ENCODE measurements at regions not wholly inside any gene's neighbourhood (a gene's known extent, or its start where the extent isn't known, plus 50 kb on each side); places are given as distances from the start of the nearest gene placed in this dataset.

DNA sequence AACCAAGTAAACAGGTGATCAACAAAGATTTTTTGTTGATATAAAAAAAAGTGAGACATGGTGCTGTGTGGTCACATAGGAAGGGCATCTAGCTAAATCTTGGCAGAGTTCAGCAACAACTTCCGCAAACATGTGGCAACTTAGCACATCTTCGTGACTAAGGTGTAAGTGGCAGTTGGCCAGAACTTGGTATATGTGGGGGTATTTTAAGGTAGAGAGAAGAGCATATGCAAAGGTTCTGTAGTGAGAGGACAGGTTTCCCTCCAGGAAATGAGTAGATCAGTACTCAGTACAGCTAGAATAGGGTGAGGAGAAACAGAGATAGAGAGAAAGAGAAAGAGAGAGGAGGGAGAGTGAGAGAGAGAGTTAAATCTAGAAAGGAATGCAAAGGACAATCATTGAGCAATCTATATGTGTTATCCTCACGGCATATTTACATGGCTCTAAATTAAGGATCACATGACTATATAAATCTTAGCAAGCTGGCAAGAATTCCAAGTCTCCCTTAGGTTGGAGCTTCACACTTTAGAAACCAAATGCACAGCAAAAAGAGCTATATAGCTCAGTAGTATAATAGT is 227.7 kb upstream of the HMGA2 start:
- TF ChIP-seq FOXA2 (IDR thresholded peaks at IDR 0.05) (no peak), NR2F2 (IDR thresholded peaks at IDR 0.05) (no peak), SP1 (IDR thresholded peaks at IDR 0.05) (no peak), EGR1 (IDR thresholded peaks at IDR 0.05; ENCODE audit: low read depth in 2 of 2) (no peak), RXRA (IDR thresholded peaks at IDR 0.05) (no peak), HNF4A (conservative IDR thresholded peaks at IDR 0.05) (no peak), GABPA (IDR thresholded peaks at IDR 0.05 in 1 of 2, conservative IDR thresholded peaks at IDR 0.05 in 1 of 2) (no peak), RAD21 (IDR thresholded peaks at IDR 0.05) (no peak), FOXA1 (IDR thresholded peaks at IDR 0.05) (no peak), TAF1 (conservative IDR thresholded peaks at IDR 0.05) (no peak), YY1 (IDR thresholded peaks at IDR 0.05) (no peak), JUND (IDR thresholded peaks at IDR 0.05) (no peak), HNF4G (IDR thresholded peaks at IDR 0.05) (no peak)
- TF ChIP-seq, protein P1, sequence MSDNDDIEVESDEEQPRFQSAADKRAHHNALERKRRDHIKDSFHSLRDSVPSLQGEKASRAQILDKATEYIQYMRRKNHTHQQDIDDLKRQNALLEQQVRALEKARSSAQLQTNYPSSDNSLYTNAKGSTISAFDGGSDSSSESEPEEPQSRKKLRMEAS (IDR thresholded peaks at IDR 0.05), result no peak
- TF ChIP-seq, protein P2, sequence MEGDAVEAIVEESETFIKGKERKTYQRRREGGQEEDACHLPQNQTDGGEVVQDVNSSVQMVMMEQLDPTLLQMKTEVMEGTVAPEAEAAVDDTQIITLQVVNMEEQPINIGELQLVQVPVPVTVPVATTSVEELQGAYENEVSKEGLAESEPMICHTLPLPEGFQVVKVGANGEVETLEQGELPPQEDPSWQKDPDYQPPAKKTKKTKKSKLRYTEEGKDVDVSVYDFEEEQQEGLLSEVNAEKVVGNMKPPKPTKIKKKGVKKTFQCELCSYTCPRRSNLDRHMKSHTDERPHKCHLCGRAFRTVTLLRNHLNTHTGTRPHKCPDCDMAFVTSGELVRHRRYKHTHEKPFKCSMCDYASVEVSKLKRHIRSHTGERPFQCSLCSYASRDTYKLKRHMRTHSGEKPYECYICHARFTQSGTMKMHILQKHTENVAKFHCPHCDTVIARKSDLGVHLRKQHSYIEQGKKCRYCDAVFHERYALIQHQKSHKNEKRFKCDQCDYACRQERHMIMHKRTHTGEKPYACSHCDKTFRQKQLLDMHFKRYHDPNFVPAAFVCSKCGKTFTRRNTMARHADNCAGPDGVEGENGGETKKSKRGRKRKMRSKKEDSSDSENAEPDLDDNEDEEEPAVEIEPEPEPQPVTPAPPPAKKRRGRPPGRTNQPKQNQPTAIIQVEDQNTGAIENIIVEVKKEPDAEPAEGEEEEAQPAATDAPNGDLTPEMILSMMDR (IDR thresholded peaks at IDR 0.05; ENCODE audit: low read depth, low read length, missing input control), result no peak
- TF ChIP-seq, protein P3, sequence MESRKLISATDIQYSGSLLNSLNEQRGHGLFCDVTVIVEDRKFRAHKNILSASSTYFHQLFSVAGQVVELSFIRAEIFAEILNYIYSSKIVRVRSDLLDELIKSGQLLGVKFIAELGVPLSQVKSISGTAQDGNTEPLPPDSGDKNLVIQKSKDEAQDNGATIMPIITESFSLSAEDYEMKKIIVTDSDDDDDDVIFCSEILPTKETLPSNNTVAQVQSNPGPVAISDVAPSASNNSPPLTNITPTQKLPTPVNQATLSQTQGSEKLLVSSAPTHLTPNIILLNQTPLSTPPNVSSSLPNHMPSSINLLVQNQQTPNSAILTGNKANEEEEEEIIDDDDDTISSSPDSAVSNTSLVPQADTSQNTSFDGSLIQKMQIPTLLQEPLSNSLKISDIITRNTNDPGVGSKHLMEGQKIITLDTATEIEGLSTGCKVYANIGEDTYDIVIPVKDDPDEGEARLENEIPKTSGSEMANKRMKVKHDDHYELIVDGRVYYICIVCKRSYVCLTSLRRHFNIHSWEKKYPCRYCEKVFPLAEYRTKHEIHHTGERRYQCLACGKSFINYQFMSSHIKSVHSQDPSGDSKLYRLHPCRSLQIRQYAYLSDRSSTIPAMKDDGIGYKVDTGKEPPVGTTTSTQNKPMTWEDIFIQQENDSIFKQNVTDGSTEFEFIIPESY (IDR thresholded peaks at IDR 0.05), result no peak
- TF ChIP-seq, protein P4, sequence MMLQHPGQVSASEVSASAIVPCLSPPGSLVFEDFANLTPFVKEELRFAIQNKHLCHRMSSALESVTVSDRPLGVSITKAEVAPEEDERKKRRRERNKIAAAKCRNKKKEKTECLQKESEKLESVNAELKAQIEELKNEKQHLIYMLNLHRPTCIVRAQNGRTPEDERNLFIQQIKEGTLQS (IDR thresholded peaks at IDR 0.05), result no peak
- TF ChIP-seq, protein P5, sequence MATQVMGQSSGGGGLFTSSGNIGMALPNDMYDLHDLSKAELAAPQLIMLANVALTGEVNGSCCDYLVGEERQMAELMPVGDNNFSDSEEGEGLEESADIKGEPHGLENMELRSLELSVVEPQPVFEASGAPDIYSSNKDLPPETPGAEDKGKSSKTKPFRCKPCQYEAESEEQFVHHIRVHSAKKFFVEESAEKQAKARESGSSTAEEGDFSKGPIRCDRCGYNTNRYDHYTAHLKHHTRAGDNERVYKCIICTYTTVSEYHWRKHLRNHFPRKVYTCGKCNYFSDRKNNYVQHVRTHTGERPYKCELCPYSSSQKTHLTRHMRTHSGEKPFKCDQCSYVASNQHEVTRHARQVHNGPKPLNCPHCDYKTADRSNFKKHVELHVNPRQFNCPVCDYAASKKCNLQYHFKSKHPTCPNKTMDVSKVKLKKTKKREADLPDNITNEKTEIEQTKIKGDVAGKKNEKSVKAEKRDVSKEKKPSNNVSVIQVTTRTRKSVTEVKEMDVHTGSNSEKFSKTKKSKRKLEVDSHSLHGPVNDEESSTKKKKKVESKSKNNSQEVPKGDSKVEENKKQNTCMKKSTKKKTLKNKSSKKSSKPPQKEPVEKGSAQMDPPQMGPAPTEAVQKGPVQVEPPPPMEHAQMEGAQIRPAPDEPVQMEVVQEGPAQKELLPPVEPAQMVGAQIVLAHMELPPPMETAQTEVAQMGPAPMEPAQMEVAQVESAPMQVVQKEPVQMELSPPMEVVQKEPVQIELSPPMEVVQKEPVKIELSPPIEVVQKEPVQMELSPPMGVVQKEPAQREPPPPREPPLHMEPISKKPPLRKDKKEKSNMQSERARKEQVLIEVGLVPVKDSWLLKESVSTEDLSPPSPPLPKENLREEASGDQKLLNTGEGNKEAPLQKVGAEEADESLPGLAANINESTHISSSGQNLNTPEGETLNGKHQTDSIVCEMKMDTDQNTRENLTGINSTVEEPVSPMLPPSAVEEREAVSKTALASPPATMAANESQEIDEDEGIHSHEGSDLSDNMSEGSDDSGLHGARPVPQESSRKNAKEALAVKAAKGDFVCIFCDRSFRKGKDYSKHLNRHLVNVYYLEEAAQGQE (IDR thresholded peaks at IDR 0.05), result no peak
- 77% methylated on average over 3 of the region's 3 CpGs for WGBS
- Histone ChIP-seq H3K27me3 (ENCODE audit: control insufficient read depth in 4 of 4, insufficient read depth in 4 of 4, low read length in 3 of 4) (peaks cover 0 to 10% (median 0%) of the 10 kb centered on the region in 4 donors), H3K36me3 (ENCODE audit: control insufficient read depth in 4 of 4, insufficient read depth in 3 of 4, low read depth in 1 of 4, low read length in 3 of 4) (no peaks in the 10 kb centered on the region), H3K4me3 (ENCODE audit: low read depth in 1 of 3, low read length in 3 of 3) (no peak overlapping the region), H3K9ac (ENCODE audit: low read depth in 1 of 2, low read length in 2 of 2) (no peak overlapping the region), H3K9me3 (ENCODE audit: control insufficient read depth in 4 of 4, low read length in 3 of 4) (no peaks in the 10 kb centered on the region), H3K4me1 (ENCODE audit: control insufficient read depth in 4 of 4, insufficient read depth in 4 of 4, low read length in 3 of 4) (no peaks in the 10 kb centered on the region), H3K27ac (ENCODE audit: low read depth in 1 of 2, low read length in 2 of 2) (no peak overlapping the region)
- no peak for DNase-seq (ENCODE audit: low spot score)

All from liver (tissue), 8 donors.